GM12878 (cell line): ENCODE measurements at regions not wholly inside any gene's neighbourhood (a gene's known extent, or its start where the extent isn't known, plus 50 kb on each side); places are given as distances from the start of the nearest gene placed in this dataset.

ENCODE experiments used
- ATAC-seq: fragments of 200-7000 bp; cut with Tn5 transposase; 3 replicates; pipeline ENCODE4 v1.9.1; 2020; ENCODE audit warnings: mild to moderate bottlenecking, moderate library complexity
- BruUV-seq: library from RNA; stranded (reverse); fragments of 400-500 nt; replicated peaks from 2 replicates; lab custom pipeline; 2021; lab: Mats Ljungman, UMichigan
- CTCF ChIA-PET: fragments of 300-600 bp; sonication (Branson Sonifier 250); formaldehyde crosslinking; extraction: SDS; loops from one replicate; lab custom pipeline; 2021; ENCODE audit warnings: inconsistent platforms; lab: Yijun Ruan, JAX
- POLR2A ChIA-PET: fragments of 350-600 bp; formaldehyde crosslinking; extraction: SDS; loops from one replicate; lab custom pipeline; 2021; ENCODE audit warnings: inconsistent platforms; lab: Charles Lee
- RAD21 ChIA-PET: fragments of 300-600 bp; sonication (Branson Sonifier 250); formaldehyde crosslinking; loops from one replicate; lab custom pipeline; 2023; ENCODE audit warnings: antibody characterized with exemption; ENCODE audit not compliant: unreplicated experiment; lab: Charles Lee
- SMC1A ChIA-PET: fragments of 300-600 bp; sonication (Branson Sonifier 250); formaldehyde crosslinking; loops from one replicate; lab custom pipeline; 2023; ENCODE audit not compliant: unreplicated experiment, uncharacterized antibody; lab: Charles Lee
- DNase-seq: peaks from one replicate; pipeline ENCODE4 v3.0.0-alpha.2; 2011; ENCODE audit warnings: low read depth, low spot score
- FAIRE-seq: peaks from 3 replicates; lab custom pipeline; 2011; peaks lifted over from hg19 to GRCh38; lab: Jason Lieb, UNC
- H2AFZ ChIP-seq: 2 replicates; pipeline ENCODE4 v1.6.0; 2011; ENCODE audit warnings: low read depth, low read length, control low read depth; ENCODE audit not compliant: control insufficient read depth
- H3K27ac ChIP-seq: 2 replicates; pipeline ENCODE4 v1.5.1; 2011; ENCODE audit warnings: control low read depth; ENCODE audit not compliant: control insufficient read depth, insufficient read depth
- H3K27me3 ChIP-seq, 2 experiments: replicated peaks in 1 of 2; 2 replicates each; pipeline versions ENCODE4 v1.6.0 to v1.6.1; 2011; ENCODE audit warnings: low read length in 1 of 2; ENCODE audit not compliant: control insufficient read depth in 2 of 2, insufficient read depth in 2 of 2
- H3K36me3 ChIP-seq, 2 experiments: 2 replicates each; pipeline ENCODE4 v1.5.1; 2011; ENCODE audit warnings: low read length in 1 of 2; ENCODE audit not compliant: control insufficient read depth in 2 of 2, insufficient read depth in 2 of 2
- H3K4me1 ChIP-seq: 2 replicates; pipeline ENCODE4 v1.6.1; 2011; ENCODE audit warnings: mild to moderate bottlenecking, low read length, moderate library complexity, mixed read lengths; ENCODE audit not compliant: control insufficient read depth, insufficient read depth
- H3K4me2 ChIP-seq: 2 replicates; pipeline ENCODE4 v1.6.0; 2011; ENCODE audit warnings: control low read depth; ENCODE audit not compliant: control insufficient read depth, insufficient read depth
- H3K4me3 ChIP-seq: fragments of 200-600 bp; sonication (generic); 2 replicates; pipeline ENCODE4 v1.5.1; 2016
- H3K79me2 ChIP-seq: 2 replicates; pipeline ENCODE4 v1.6.0; 2011; ENCODE audit warnings: low read length; ENCODE audit not compliant: control insufficient read depth, insufficient read depth
- H3K9ac ChIP-seq: 2 replicates; pipeline ENCODE4 v1.8.0; 2011; ENCODE audit warnings: low read length, control low read depth, mixed read lengths; ENCODE audit not compliant: control insufficient read depth, insufficient read depth
- H3K9me3 ChIP-seq: replicated peaks from 3 replicates; pipeline ENCODE4 v1.5.1; 2011; ENCODE audit warnings: mild to moderate bottlenecking, low read length; ENCODE audit not compliant: control insufficient read depth, insufficient read depth
- H4K20me1 ChIP-seq: 2 replicates; pipeline ENCODE4 v1.6.0; 2011; ENCODE audit not compliant: control insufficient read depth, insufficient read depth
- ATF7 ChIP-seq: fragments of 450-650 bp; IDR thresholded peaks from 2 replicates; pipeline ENCODE4 v1.6.1; 2016; ENCODE audit warnings: low read depth, mild to moderate bottlenecking
- CBX5 ChIP-seq: sonication (generic); IDR thresholded peaks from 2 replicates; pipeline ENCODE4 v1.6.1; 2016; ENCODE audit warnings: low read depth, moderate library complexity, mild to moderate bottlenecking, inconsistent platforms
- CHD1 ChIP-seq: IDR thresholded peaks from 2 replicates; pipeline ENCODE4 v1.6.1; 2012; ENCODE audit warnings: low read depth, low read length, improper control_type of control experiment
- CREM ChIP-seq: IDR thresholded peaks from 2 replicates; pipeline ENCODE4 v1.6.1; 2014; ENCODE audit warnings: antibody characterized with exemption, low read depth
- DPF2 ChIP-seq: fragments of 450-650 bp; IDR thresholded peaks from 2 replicates; pipeline ENCODE4 v1.6.1; 2017; ENCODE audit warnings: mild to moderate bottlenecking
- IRF5 ChIP-seq: fragments of 450-650 bp; IDR thresholded peaks from 2 replicates; pipeline ENCODE4 v1.6.1; 2017; ENCODE audit warnings: borderline replicate concordance
- MTA2 ChIP-seq: fragments of 450-650 bp; IDR thresholded peaks from 2 replicates; pipeline ENCODE4 v1.6.1; 2016; ENCODE audit warnings: low read depth, mild to moderate bottlenecking, moderate library complexity
- NBN ChIP-seq: fragments of 450-650 bp; IDR thresholded peaks from 2 replicates; pipeline ENCODE4 v1.6.1; 2016
- NFXL1 ChIP-seq: fragments of 450-650 bp; IDR thresholded peaks from 2 replicates; pipeline ENCODE4 v1.6.1; 2017; ENCODE audit warnings: antibody characterized with exemption, mild to moderate bottlenecking, borderline replicate concordance
- NFYB ChIP-seq: IDR thresholded peaks from 2 replicates; pipeline ENCODE4 v1.6.1; 2011; ENCODE audit warnings: low read depth, mild to moderate bottlenecking, low read length, improper control_type of control experiment, moderate library complexity; ENCODE audit not compliant: insufficient read depth
- PKNOX1 ChIP-seq: fragments of 450-650 bp; IDR thresholded peaks from 2 replicates; pipeline ENCODE4 v1.6.1; 2016; ENCODE audit warnings: mild to moderate bottlenecking
- PRDM15 ChIP-seq: fragments of 450-650 bp; formaldehyde crosslinking; IDR thresholded peaks from 2 replicates; pipeline ENCODE4 v1.4.0; 2020; ENCODE audit warnings: mild to moderate bottlenecking, moderate library complexity
- SIN3A ChIP-seq: IDR thresholded peaks from 2 replicates; pipeline ENCODE4 v1.6.1; 2012; ENCODE audit warnings: low read depth, low read length, improper control_type of control experiment
- SMARCA5 ChIP-seq: fragments of 450-650 bp; IDR thresholded peaks from 2 replicates; pipeline ENCODE4 v1.6.1; 2017; ENCODE audit warnings: mild to moderate bottlenecking
- STAT1 ChIP-seq: fragments of 450-650 bp; conservative IDR thresholded peaks from 2 replicates; pipeline ENCODE4 v1.6.1; 2014; ENCODE audit warnings: antibody characterized with exemption, mild to moderate bottlenecking
- ZBTB4 ChIP-seq: fragments of 450-650 bp; formaldehyde crosslinking; IDR thresholded peaks from 2 replicates; pipeline ENCODE4 v1.4.0; 2022; ENCODE audit warnings: mild to moderate bottlenecking, moderate library complexity
- WGBS: methylation state at CpG from one replicate; pipeline ENCODE4 v1.1.6; 2016; ENCODE audit warnings: low lambda C conversion rate; ENCODE audit not compliant: insufficient replicate concordance, insufficient coverage; ENCODE audit errors: missing lambda C conversion rate; 5-methylcytosine and 5-hydroxymethylcytosine counted together
- in situ Hi-C: fragments of 300-500 bp; cut with MboI; formaldehyde crosslinking; loops from 9 replicates; pipeline ENCODE4 v1.14.3; 2018; ENCODE audit warnings: mixed read lengths
- intact Hi-C: fragments of 100-400 bp; cut with micrococcal nuclease; formaldehyde crosslinking; loops from one replicate; pipeline ENCODE4 v1.14.2; 2022; ENCODE audit not compliant: unreplicated experiment

GRCh38 chr10:3972460-3973301 lies 187.7 kb upstream of the KLF6 start:
- RAD21 ChIA-PET, result no interaction called here
- SMC1A ChIA-PET, result interaction anchor here (1.6 to 2.6 kb wide), 2 partner anchors 10 to 107 kb away, joined by 4 to 12 read pairs; no protein-coding TSS in a partner anchor
- Histone ChIP-seq H3K4me2 (no peak overlapping the region), H3K36me3 (no peaks in the 10 kb centered on the region), H3K79me2 (no peaks in the 10 kb centered on the region), H3K4me3 (no peak overlapping the region), H3K9me3 (peaks cover 3% of the 10 kb centered on the region; the same call in 1 of the 3 replicates), H3K9ac (no peak overlapping the region), H4K20me1 (no peaks in the 10 kb centered on the region), H3K4me1 (no peaks in the 10 kb centered on the region), H3K27ac (no peak overlapping the region), H3K27me3 (no peaks in the 10 kb centered on the region), H2AFZ (peak overlapping the region; percentile 34)
- CTCF ChIA-PET, result interaction anchor here (1.2 kb wide), 1 partner anchor 8 kb away, joined by 4 read pairs; no protein-coding TSS in a partner anchor
- no peak for ATAC-seq
- intact Hi-C loops (no loop called here), in situ Hi-C loops (no loop called here)
- POLR2A ChIA-PET, result no interaction called here
- DNase-seq, result no peak
- no peak for FAIRE-seq
- BruUV-seq, result no TSS peak
- 58% methylated on average over 5 of the region's 5 CpGs for WGBS
- TF ChIP-seq ZBTB4 (CRISPR knock-in tag) (no peak), SMARCA5 (no peak), MTA2 (no peak), DPF2 (no peak), NFYB (no peak), ATF7 (no peak), SIN3A (no peak), CBX5 (no peak), STAT1 (no peak), CREM (no peak), NBN (no peak), NFXL1 (no peak), CHD1 (no peak), IRF5 (no peak), PRDM15 (CRISPR knock-in tag) (no peak), PKNOX1 (no peak)
